ENCODE measurements at regions not wholly inside any gene's neighbourhood (a gene's known extent, or its start where the extent isn't known, plus 50 kb on each side); places are given as distances from the start of the nearest gene placed in this dataset.
"Not testable (repeated sequence)": the region's sequence is repeated elsewhere in the genome, so short reads cannot be mapped to it uniquely, and the experiment has no call there.

GRCh38 chr4:114447963-114448516 lies 150.6 kb upstream of the UGT8 start:
- not testable (repeated sequence) for DNase-seq (ENCODE audit: low read depth)

- DNase-seq (ENCODE audit: low read depth), result no peak
Measured at GRCh38 chr4:114458728-114459127, 139.9 kb upstream of the UGT8 start.

- no peak for DNase-seq (ENCODE audit: low read depth)
Measured at GRCh38 chr4:114464726-114465272, 133.8 kb upstream of the UGT8 start.

- no peak for DNase-seq (ENCODE audit: low read depth)
Measured at GRCh38 chr4:114465766-114466165, 132.8 kb upstream of the UGT8 start.

- no peak for DNase-seq (ENCODE audit: low read depth)
Measured at GRCh38 chr4:114466299-114466698, 132.3 kb upstream of the UGT8 start.

GRCh38 chr4:114472269-114473032 lies 126.2 kb upstream of the UGT8 start:
- no peak for DNase-seq (ENCODE audit: low read depth)

- no peak for DNase-seq (ENCODE audit: low read depth)
Measured at GRCh38 chr4:114474188-114474800, 124.3 kb upstream of the UGT8 start.

GRCh38 chr4:114476310-114476709 lies 122.3 kb upstream of the UGT8 start:
- no peak for DNase-seq (ENCODE audit: low read depth)

GRCh38 chr4:114479595-114479994 lies 119.0 kb upstream of the UGT8 start:
- no peak for DNase-seq (ENCODE audit: low read depth)

- DNase-seq (ENCODE audit: low read depth), result no peak
Measured at GRCh38 chr4:114481856-114482255, 116.8 kb upstream of the UGT8 start.

GRCh38 chr4:114487101-114487500 lies 111.5 kb upstream of the UGT8 start:
- no peak for DNase-seq (ENCODE audit: low read depth)

- DNase-seq (ENCODE audit: low read depth), result no peak
Measured at GRCh38 chr4:114488301-114488982, 110.2 kb upstream of the UGT8 start.

GRCh38 chr4:114494246-114494803 lies 104.3 kb upstream of the UGT8 start:
- DNase-seq (ENCODE audit: low read depth), result no peak

- no peak for DNase-seq (ENCODE audit: low read depth)
Measured at GRCh38 chr4:114495471-114495928, 103.1 kb upstream of the UGT8 start.

GRCh38 chr4:114497116-114497515 lies 101.5 kb upstream of the UGT8 start:
- DNase-seq (ENCODE audit: low read depth), result no peak

- DNase-seq (ENCODE audit: low read depth), result no peak
Measured at GRCh38 chr4:114509340-114509739, 89.3 kb upstream of the UGT8 start.

GRCh38 chr4:114512595-114513295 lies 85.9 kb upstream of the UGT8 start:
- DNase-seq (ENCODE audit: low read depth), result no peak

- DNase-seq (ENCODE audit: low read depth), result no peak
Measured at GRCh38 chr4:114519368-114519767, 79.2 kb upstream of the UGT8 start.

GRCh38 chr4:114527170-114527569 lies 71.4 kb upstream of the UGT8 start:
- no peak for DNase-seq (ENCODE audit: low read depth)

GRCh38 chr4:114527637-114528036 lies 71.0 kb upstream of the UGT8 start:
- no peak for DNase-seq (ENCODE audit: low read depth)

GRCh38 chr4:114535725-114536124 lies 62.9 kb upstream of the UGT8 start:
- DNase-seq (ENCODE audit: low read depth), result no peak

GRCh38 chr4:114537352-114537751 lies 61.3 kb upstream of the UGT8 start:
- DNase-seq (ENCODE audit: low read depth), result no peak

All from HS-27A (cell line).